ENCODE measurements at regions not wholly inside any gene's neighbourhood (a gene's known extent, or its start where the extent isn't known, plus 50 kb on each side); places are given as distances from the start of the nearest gene placed in this dataset.

DNA sequence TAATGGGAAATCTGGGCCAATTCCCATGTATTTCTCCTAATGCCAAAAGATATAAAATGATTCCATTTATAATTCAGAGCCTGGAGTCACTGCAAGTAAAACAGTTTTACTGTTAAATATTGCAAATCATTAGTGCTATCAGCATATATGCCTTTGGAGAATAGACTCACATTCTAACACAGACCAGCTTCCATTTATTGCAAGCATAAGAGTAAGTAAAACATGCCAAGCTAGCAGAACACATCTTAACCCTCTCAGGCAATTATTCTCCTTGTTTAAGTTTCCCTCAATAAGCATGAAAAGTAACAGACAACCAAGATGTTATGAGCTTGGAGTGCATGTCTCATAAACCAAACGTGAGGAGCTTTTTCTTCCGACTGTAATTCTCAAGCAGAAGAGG lies 173.9 kb upstream of the GRIP1 start:
- TF ChIP-seq, protein P1, sequence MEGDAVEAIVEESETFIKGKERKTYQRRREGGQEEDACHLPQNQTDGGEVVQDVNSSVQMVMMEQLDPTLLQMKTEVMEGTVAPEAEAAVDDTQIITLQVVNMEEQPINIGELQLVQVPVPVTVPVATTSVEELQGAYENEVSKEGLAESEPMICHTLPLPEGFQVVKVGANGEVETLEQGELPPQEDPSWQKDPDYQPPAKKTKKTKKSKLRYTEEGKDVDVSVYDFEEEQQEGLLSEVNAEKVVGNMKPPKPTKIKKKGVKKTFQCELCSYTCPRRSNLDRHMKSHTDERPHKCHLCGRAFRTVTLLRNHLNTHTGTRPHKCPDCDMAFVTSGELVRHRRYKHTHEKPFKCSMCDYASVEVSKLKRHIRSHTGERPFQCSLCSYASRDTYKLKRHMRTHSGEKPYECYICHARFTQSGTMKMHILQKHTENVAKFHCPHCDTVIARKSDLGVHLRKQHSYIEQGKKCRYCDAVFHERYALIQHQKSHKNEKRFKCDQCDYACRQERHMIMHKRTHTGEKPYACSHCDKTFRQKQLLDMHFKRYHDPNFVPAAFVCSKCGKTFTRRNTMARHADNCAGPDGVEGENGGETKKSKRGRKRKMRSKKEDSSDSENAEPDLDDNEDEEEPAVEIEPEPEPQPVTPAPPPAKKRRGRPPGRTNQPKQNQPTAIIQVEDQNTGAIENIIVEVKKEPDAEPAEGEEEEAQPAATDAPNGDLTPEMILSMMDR (IDR thresholded peaks at IDR 0.05), result no peak
- TF ChIP-seq POLR2A (IDR thresholded peaks at IDR 0.05) (no peak), EP300 (IDR thresholded peaks at IDR 0.05) (no peak)

Measured in stomach (tissue), 4 donors.